Astrocyte (in vitro differentiated cells and primary cell): ENCODE measurements at regions not wholly inside any gene's neighbourhood (a gene's known extent, or its start where the extent isn't known, plus 50 kb on each side); places are given as distances from the start of the nearest gene placed in this dataset.

Experiments used
- DNase-seq: peaks from one replicate; pipeline ENCODE4 v3.0.0-alpha.2; 2010; ENCODE audit warnings: low read depth
- FAIRE-seq: peaks from 2 replicates; lab custom pipeline; 2011; peaks lifted over from hg19 to GRCh38; lab: Jason Lieb, UNC
- H2AFZ ChIP-seq: 2 replicates; pipeline ENCODE4 v1.6.0; 2012; ENCODE audit warnings: low read depth, low read length, inconsistent platforms
- H3K27ac ChIP-seq: 2 replicates; pipeline ENCODE4 v1.5.1; 2011; ENCODE audit warnings: low read depth, low read length, inconsistent platforms
- H3K27me3 ChIP-seq: 2 replicates; pipeline ENCODE4 v1.6.0; 2011; ENCODE audit warnings: low read length, inconsistent platforms; ENCODE audit not compliant: insufficient read depth
- H3K36me3 ChIP-seq: 2 replicates; pipeline ENCODE4 v1.5.1; 2011; ENCODE audit warnings: low read length, inconsistent platforms; ENCODE audit not compliant: insufficient read depth
- H3K4me1 ChIP-seq: 2 replicates; pipeline ENCODE4 v1.5.1; 2011; ENCODE audit warnings: low read length, inconsistent platforms; ENCODE audit not compliant: insufficient read depth
- H3K4me2 ChIP-seq: 2 replicates; pipeline ENCODE4 v1.6.0; 2012; ENCODE audit warnings: low read length, inconsistent platforms
- H3K4me3 ChIP-seq: 2 replicates; pipeline ENCODE4 v1.5.1; 2011; ENCODE audit warnings: low read depth, mild to moderate bottlenecking, low read length, inconsistent platforms; ENCODE audit not compliant: insufficient read depth
- H3K79me2 ChIP-seq: 2 replicates; pipeline ENCODE4 v1.6.0; 2012; ENCODE audit warnings: mild to moderate bottlenecking, low read length, inconsistent platforms; ENCODE audit not compliant: insufficient read depth
- H3K9ac ChIP-seq: 2 replicates; pipeline ENCODE4 v1.6.0; 2012; ENCODE audit warnings: mild to moderate bottlenecking, low read length, inconsistent platforms
- H3K9me3 ChIP-seq: 2 replicates; pipeline ENCODE4 v1.5.1; 2012; ENCODE audit warnings: low read depth, mild to moderate bottlenecking, low read length, inconsistent platforms; ENCODE audit not compliant: insufficient read depth
- H4K20me1 ChIP-seq: 2 replicates; pipeline ENCODE4 v1.6.0; 2012; ENCODE audit warnings: low read length, inconsistent platforms; ENCODE audit not compliant: insufficient read depth
- H3K27ac Mint-ChIP-seq: one replicate; pipeline ENCODE4 v1.8.0; 2021; ENCODE audit warnings: mild to moderate bottlenecking, mixed read lengths; ENCODE audit not compliant: unreplicated experiment
- H3K27me3 Mint-ChIP-seq: one replicate; pipeline ENCODE4 v1.8.0; 2021; ENCODE audit warnings: low read depth, mixed read lengths; ENCODE audit not compliant: unreplicated experiment
- H3K36me3 Mint-ChIP-seq: one replicate; pipeline ENCODE4 v1.8.0; 2021; ENCODE audit warnings: low read depth, mixed read lengths; ENCODE audit not compliant: unreplicated experiment
- H3K4me1 Mint-ChIP-seq: one replicate; pipeline ENCODE4 v1.8.0; 2021; ENCODE audit warnings: low read depth, mixed read lengths; ENCODE audit not compliant: unreplicated experiment
- H3K4me3 Mint-ChIP-seq: one replicate; pipeline ENCODE4 v1.8.0; 2021; ENCODE audit warnings: mild to moderate bottlenecking, moderate library complexity, mixed read lengths; ENCODE audit not compliant: unreplicated experiment
- H3K9me3 Mint-ChIP-seq: one replicate; pipeline ENCODE4 v1.8.0; 2021; ENCODE audit warnings: mild to moderate bottlenecking, mixed read lengths; ENCODE audit not compliant: unreplicated experiment
- EZH2 ChIP-seq: IDR thresholded peaks from 2 replicates; pipeline ENCODE4 v1.6.1; 2012; ENCODE audit warnings: mild to moderate bottlenecking, low read length, inconsistent platforms; ENCODE audit not compliant: insufficient read depth
- TF ChIP-seq, protein P1 (sequence below): IDR thresholded peaks from 2 replicates; pipeline ENCODE4 v1.5.1; 2011; ENCODE audit warnings: low read depth, mild to moderate bottlenecking, inconsistent platforms, low read length, moderate library complexity; ENCODE audit not compliant: insufficient read depth

DNA sequence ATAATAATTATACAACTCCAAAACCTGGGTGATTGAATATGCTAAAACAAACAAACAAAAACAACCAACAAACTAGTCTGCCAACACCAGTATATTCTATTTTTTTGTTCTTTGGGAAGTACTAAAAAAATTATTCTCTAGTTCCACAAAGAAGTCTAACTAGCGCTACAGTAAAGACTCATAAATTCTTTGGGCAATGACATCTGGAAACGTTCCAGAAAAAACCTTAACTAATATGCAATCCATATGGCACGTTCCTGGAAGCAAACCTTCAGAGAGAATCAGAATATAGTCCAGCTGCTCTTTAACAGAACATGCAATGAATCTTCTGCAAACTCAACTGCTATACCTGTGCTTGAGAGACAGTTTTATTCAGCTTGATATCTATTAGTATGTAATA is 500.1 kb downstream of the TRAM1L1 start:
- no peak overlapping the region for H3K27ac Mint-ChIP-seq

DNA sequence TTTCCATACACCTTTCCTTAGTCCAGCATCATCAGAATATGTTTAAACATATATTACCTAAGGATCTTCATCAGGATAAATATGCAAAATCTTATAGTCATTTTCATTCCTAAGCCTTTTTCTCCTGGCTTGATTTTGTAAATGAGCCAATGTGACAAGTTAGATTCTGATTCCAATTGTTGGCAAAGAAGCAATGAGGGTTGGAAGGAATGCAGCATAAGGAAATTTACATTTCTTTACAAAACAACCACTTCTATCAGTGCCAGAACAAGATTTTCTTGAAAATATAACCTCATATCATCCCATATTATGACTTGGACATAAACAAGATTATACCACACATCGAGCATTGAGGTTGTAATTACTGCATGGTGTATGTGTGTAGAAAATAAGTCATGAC is 508.1 kb downstream of the TRAM1L1 start:
- Histone ChIP-seq H2AFZ (no peak overlapping the region), H4K20me1 (no peaks in the 10 kb centered on the region), H3K27me3 (no peaks in the 10 kb centered on the region), H3K27ac (no peak overlapping the region), H3K9ac (no peak overlapping the region), H3K79me2 (no peaks in the 10 kb centered on the region), H3K36me3 (no peaks in the 10 kb centered on the region), H3K9me3 (no peaks in the 10 kb centered on the region), H3K4me3 (no peak overlapping the region), H3K4me1 (no peaks in the 10 kb centered on the region), H3K4me2 (no peak overlapping the region)
- Mint-ChIP-seq H3K4me1 (no peaks in the 10 kb centered on the region), H3K27ac (no peak overlapping the region), H3K27me3 (no peaks in the 10 kb centered on the region), H3K4me3 (no peak overlapping the region), H3K36me3 (no peaks in the 10 kb centered on the region), H3K9me3 (no peaks in the 10 kb centered on the region)
- DNase-seq (no peak), FAIRE-seq (no peak)
- TF ChIP-seq EZH2: no peak
- TF ChIP-seq, protein P1, sequence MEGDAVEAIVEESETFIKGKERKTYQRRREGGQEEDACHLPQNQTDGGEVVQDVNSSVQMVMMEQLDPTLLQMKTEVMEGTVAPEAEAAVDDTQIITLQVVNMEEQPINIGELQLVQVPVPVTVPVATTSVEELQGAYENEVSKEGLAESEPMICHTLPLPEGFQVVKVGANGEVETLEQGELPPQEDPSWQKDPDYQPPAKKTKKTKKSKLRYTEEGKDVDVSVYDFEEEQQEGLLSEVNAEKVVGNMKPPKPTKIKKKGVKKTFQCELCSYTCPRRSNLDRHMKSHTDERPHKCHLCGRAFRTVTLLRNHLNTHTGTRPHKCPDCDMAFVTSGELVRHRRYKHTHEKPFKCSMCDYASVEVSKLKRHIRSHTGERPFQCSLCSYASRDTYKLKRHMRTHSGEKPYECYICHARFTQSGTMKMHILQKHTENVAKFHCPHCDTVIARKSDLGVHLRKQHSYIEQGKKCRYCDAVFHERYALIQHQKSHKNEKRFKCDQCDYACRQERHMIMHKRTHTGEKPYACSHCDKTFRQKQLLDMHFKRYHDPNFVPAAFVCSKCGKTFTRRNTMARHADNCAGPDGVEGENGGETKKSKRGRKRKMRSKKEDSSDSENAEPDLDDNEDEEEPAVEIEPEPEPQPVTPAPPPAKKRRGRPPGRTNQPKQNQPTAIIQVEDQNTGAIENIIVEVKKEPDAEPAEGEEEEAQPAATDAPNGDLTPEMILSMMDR: no peak

More for the DNA sequence above, 500.1 kb downstream of the TRAM1L1 start:
- FAIRE-seq (no peak), DNase-seq (no peak)
- Mint-ChIP-seq H3K4me3 (no peak overlapping the region), H3K27me3 (no peaks in the 10 kb centered on the region), H3K36me3 (no peaks in the 10 kb centered on the region), H3K4me1 (no peaks in the 10 kb centered on the region), H3K9me3 (no peaks in the 10 kb centered on the region)
- Histone ChIP-seq H3K4me3 (no peak overlapping the region), H3K27me3 (no peaks in the 10 kb centered on the region), H3K4me1 (no peaks in the 10 kb centered on the region), H2AFZ (no peak overlapping the region), H3K9me3 (no peaks in the 10 kb centered on the region), H3K79me2 (no peaks in the 10 kb centered on the region), H3K9ac (no peak overlapping the region), H4K20me1 (no peaks in the 10 kb centered on the region), H3K27ac (no peak overlapping the region), H3K4me2 (no peak overlapping the region), H3K36me3 (no peaks in the 10 kb centered on the region)
- TF ChIP-seq, protein P1: no peak
- TF ChIP-seq EZH2: no peak

DNA sequence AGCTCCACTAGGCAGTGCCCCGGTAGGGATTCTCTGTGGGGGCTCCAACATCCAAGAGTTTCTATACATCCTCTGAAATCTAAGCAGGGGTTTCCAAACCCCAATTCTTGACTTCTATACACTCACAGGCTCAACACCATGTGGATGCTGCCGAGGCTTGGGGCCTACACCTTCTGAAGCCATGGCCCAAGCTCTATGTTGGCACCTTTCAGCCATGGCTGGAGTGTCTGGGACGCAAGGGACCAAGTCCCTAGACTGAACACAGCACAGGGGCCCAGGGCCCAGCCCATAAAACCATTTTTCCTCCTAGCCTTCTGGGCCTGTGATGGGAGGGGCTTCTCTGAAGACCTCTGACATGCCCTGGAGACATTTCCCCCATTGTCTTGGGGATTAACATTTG is 511.8 kb downstream of the TRAM1L1 start:
- Mint-ChIP-seq H3K9me3 (no peaks in the 10 kb centered on the region), H3K36me3 (no peaks in the 10 kb centered on the region), H3K4me1 (no peaks in the 10 kb centered on the region), H3K4me3 (no peak overlapping the region), H3K27me3 (no peaks in the 10 kb centered on the region), H3K27ac (no peak overlapping the region)
- no peaks in the 10 kb centered on the region for H3K4me1 ChIP-seq
- DNase-seq: no peak
- no peak for FAIRE-seq
- H3K4me2 ChIP-seq: no peak overlapping the region
- H2AFZ ChIP-seq: no peak overlapping the region
- no peak overlapping the region for H3K4me3 ChIP-seq
- no peak overlapping the region for H3K27ac ChIP-seq
- no peak overlapping the region for H3K9ac ChIP-seq
- H3K27me3 ChIP-seq: no peaks in the 10 kb centered on the region
- H4K20me1 ChIP-seq: no peaks in the 10 kb centered on the region
- H3K36me3 ChIP-seq: no peaks in the 10 kb centered on the region
- no peak for TF ChIP-seq EZH2
- TF ChIP-seq, protein P1: no peak
- no peaks in the 10 kb centered on the region for H3K9me3 ChIP-seq
- no peaks in the 10 kb centered on the region for H3K79me2 ChIP-seq
